ENCODE measurements at regions not wholly inside any gene's neighbourhood (a gene's known extent, or its start where the extent isn't known, plus 50 kb on each side); places are given as distances from the start of the nearest gene placed in this dataset.

DNA sequence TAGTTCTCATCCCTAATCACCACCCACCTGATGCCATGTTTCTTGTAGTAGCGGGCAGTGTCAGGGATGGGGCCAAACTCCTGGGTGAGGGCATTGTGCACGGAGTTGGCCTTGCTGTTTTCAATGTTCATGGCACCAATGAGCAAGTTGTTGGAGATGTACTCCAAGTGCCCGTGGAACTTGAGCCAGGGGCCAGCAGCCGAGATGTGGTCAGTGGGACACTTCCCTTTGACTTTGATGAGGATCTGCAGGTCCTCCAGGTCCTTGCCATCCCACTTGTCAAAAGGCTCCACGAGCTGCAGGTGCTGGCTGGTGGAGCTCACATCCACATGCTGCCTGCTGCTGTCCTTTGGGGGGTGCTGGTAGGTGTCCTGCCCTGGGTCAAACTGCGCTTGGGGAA, 162.2 kb upstream of the SV2C start:
- H3K4me2 ChIP-seq = no peak overlapping the region
- H3K79me2 ChIP-seq (replicated peaks; ENCODE audit: insufficient read depth) = no peaks in the 10 kb centered on the region
- no peaks in the 10 kb centered on the region for H3F3A ChIP-seq (replicated peaks; ENCODE audit: low read depth)
- no peaks in the 10 kb centered on the region for H4K20me1 ChIP-seq (replicated peaks; ENCODE audit: insufficient read depth)
- Mint-ChIP-seq H3K36me3 (ENCODE audit: low read depth) (no peaks in the 10 kb centered on the region), H3K9me3 (no peaks in the 10 kb centered on the region), H3K27ac (no peak overlapping the region), H3K4me1 (no peaks in the 10 kb centered on the region), H3K27me3 (ENCODE audit: insufficient read depth, low read depth, poor library complexity) (no peaks in the 10 kb centered on the region), H3K4me3 (no peak overlapping the region)
- no peak overlapping the region for H3K4me3 ChIP-seq
- peaks cover 6% of the 10 kb centered on the region; the same call in 1 of the 2 replicates for H3K9me2 ChIP-seq (ENCODE audit: insufficient read depth)
- DNase-seq (ENCODE audit: low spot score) = no peak
- H3K4me1 ChIP-seq (ENCODE audit: insufficient read depth) = no peaks in the 10 kb centered on the region
- no peak overlapping the region for H3K27ac ChIP-seq (ENCODE audit: low read depth)
- H2AFZ ChIP-seq = no peak overlapping the region
- no peak for ATAC-seq
- no peaks in the 10 kb centered on the region for H3K27me3 ChIP-seq (ENCODE audit: insufficient read depth)
- TF ChIP-seq ZNF331 (CRISPR knock-in tag; IDR thresholded peaks at IDR 0.05; ENCODE audit: low read depth) = no peak
- TF ChIP-seq, protein P1, sequence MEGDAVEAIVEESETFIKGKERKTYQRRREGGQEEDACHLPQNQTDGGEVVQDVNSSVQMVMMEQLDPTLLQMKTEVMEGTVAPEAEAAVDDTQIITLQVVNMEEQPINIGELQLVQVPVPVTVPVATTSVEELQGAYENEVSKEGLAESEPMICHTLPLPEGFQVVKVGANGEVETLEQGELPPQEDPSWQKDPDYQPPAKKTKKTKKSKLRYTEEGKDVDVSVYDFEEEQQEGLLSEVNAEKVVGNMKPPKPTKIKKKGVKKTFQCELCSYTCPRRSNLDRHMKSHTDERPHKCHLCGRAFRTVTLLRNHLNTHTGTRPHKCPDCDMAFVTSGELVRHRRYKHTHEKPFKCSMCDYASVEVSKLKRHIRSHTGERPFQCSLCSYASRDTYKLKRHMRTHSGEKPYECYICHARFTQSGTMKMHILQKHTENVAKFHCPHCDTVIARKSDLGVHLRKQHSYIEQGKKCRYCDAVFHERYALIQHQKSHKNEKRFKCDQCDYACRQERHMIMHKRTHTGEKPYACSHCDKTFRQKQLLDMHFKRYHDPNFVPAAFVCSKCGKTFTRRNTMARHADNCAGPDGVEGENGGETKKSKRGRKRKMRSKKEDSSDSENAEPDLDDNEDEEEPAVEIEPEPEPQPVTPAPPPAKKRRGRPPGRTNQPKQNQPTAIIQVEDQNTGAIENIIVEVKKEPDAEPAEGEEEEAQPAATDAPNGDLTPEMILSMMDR (conservative IDR thresholded peaks at IDR 0.05; ENCODE audit: low read depth in 2 of 2) = no peak
- no peak for TF ChIP-seq CREB1 (CRISPR knock-in tag; IDR thresholded peaks at IDR 0.05; ENCODE audit: low read depth)
- TF ChIP-seq, protein P2, sequence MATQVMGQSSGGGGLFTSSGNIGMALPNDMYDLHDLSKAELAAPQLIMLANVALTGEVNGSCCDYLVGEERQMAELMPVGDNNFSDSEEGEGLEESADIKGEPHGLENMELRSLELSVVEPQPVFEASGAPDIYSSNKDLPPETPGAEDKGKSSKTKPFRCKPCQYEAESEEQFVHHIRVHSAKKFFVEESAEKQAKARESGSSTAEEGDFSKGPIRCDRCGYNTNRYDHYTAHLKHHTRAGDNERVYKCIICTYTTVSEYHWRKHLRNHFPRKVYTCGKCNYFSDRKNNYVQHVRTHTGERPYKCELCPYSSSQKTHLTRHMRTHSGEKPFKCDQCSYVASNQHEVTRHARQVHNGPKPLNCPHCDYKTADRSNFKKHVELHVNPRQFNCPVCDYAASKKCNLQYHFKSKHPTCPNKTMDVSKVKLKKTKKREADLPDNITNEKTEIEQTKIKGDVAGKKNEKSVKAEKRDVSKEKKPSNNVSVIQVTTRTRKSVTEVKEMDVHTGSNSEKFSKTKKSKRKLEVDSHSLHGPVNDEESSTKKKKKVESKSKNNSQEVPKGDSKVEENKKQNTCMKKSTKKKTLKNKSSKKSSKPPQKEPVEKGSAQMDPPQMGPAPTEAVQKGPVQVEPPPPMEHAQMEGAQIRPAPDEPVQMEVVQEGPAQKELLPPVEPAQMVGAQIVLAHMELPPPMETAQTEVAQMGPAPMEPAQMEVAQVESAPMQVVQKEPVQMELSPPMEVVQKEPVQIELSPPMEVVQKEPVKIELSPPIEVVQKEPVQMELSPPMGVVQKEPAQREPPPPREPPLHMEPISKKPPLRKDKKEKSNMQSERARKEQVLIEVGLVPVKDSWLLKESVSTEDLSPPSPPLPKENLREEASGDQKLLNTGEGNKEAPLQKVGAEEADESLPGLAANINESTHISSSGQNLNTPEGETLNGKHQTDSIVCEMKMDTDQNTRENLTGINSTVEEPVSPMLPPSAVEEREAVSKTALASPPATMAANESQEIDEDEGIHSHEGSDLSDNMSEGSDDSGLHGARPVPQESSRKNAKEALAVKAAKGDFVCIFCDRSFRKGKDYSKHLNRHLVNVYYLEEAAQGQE (IDR thresholded peaks at IDR 0.05; ENCODE audit: unreplicated experiment) = no peak
- TF ChIP-seq, protein P3, sequence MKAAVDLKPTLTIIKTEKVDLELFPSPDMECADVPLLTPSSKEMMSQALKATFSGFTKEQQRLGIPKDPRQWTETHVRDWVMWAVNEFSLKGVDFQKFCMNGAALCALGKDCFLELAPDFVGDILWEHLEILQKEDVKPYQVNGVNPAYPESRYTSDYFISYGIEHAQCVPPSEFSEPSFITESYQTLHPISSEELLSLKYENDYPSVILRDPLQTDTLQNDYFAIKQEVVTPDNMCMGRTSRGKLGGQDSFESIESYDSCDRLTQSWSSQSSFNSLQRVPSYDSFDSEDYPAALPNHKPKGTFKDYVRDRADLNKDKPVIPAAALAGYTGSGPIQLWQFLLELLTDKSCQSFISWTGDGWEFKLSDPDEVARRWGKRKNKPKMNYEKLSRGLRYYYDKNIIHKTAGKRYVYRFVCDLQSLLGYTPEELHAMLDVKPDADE (IDR thresholded peaks at IDR 0.05) = no peak
- no peak for TF ChIP-seq EZH2phosphoT487 (IDR thresholded peaks at IDR 0.05; ENCODE audit: unreplicated experiment)
- TF ChIP-seq STAT1 (IDR thresholded peaks at IDR 0.05; ENCODE audit: unreplicated experiment) = no peak
- TF ChIP-seq JUNB (IDR thresholded peaks at IDR 0.05; ENCODE audit: unreplicated experiment) = no peak
- no peak for TF ChIP-seq POLR2AphosphoS5 (IDR thresholded peaks at IDR 0.05; ENCODE audit: low read depth)
- no peak for TF ChIP-seq NANOG (IDR thresholded peaks at IDR 0.05; ENCODE audit: borderline replicate concordance)
- no peak for TF ChIP-seq EZH2 (IDR thresholded peaks at IDR 0.05; ENCODE audit: low read depth, unreplicated experiment)
- no peak for TF ChIP-seq ZNF114 (CRISPR knock-in tag; IDR thresholded peaks at IDR 0.05)
- TF ChIP-seq, protein P4, sequence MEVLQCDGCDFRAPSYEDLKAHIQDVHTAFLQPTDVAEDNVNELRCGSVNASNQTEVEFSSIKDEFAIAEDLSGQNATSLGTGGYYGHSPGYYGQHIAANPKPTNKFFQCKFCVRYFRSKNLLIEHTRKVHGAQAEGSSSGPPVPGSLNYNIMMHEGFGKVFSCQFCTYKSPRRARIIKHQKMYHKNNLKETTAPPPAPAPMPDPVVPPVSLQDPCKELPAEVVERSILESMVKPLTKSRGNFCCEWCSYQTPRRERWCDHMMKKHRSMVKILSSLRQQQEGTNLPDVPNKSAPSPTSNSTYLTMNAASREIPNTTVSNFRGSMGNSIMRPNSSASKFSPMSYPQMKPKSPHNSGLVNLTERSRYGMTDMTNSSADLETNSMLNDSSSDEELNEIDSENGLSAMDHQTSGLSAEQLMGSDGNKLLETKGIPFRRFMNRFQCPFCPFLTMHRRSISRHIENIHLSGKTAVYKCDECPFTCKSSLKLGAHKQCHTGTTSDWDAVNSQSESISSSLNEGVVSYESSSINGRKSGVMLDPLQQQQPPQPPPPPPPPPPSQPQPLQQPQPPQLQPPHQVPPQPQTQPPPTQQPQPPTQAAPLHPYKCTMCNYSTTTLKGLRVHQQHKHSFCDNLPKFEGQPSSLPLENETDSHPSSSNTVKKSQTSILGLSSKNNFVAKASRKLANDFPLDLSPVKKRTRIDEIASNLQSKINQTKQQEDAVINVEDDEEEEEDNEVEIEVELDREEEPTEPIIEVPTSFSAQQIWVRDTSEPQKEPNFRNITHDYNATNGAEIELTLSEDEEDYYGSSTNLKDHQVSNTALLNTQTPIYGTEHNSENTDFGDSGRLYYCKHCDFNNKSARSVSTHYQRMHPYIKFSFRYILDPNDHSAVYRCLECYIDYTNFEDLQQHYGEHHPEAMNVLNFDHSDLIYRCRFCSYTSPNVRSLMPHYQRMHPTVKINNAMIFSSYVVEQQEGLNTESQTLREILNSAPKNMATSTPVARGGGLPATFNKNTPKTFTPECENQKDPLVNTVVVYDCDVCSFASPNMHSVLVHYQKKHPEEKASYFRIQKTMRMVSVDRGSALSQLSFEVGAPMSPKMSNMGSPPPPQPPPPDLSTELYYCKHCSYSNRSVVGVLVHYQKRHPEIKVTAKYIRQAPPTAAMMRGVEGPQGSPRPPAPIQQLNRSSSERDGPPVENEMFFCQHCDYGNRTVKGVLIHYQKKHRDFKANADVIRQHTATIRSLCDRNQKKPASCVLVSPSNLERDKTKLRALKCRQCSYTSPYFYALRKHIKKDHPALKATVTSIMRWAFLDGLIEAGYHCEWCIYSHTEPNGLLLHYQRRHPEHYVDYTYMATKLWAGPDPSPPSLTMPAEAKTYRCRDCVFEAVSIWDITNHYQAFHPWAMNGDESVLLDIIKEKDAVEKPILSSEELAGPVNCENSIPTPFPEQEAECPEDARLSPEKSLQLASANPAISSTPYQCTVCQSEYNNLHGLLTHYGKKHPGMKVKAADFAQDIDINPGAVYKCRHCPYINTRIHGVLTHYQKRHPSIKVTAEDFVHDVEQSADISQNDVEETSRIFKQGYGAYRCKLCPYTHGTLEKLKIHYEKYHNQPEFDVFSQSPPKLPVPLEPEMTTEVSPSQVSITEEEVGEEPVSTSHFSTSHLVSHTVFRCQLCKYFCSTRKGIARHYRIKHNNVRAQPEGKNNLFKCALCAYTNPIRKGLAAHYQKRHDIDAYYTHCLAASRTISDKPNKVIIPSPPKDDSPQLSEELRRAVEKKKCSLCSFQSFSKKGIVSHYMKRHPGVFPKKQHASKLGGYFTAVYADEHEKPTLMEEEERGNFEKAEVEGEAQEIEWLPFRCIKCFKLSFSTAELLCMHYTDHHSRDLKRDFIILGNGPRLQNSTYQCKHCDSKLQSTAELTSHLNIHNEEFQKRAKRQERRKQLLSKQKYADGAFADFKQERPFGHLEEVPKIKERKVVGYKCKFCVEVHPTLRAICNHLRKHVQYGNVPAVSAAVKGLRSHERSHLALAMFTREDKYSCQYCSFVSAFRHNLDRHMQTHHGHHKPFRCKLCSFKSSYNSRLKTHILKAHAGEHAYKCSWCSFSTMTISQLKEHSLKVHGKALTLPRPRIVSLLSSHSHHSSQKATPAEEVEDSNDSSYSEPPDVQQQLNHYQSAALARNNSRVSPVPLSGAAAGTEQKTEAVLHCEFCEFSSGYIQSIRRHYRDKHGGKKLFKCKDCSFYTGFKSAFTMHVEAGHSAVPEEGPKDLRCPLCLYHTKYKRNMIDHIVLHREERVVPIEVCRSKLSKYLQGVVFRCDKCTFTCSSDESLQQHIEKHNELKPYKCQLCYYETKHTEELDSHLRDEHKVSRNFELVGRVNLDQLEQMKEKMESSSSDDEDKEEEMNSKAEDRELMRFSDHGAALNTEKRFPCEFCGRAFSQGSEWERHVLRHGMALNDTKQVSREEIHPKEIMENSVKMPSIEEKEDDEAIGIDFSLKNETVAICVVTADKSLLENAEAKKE (CRISPR knock-in tag; IDR thresholded peaks at IDR 0.05) = no peak
- H3K36me3 ChIP-seq (ENCODE audit: insufficient read depth) = no peaks in the 10 kb centered on the region
